ENCODE measurements at regions not wholly inside any gene's neighbourhood (a gene's known extent, or its start where the extent isn't known, plus 50 kb on each side); places are given as distances from the start of the nearest gene placed in this dataset.
A peak's percentile ranks its signal among the peaks of the same experiment; 100 is the strongest.

- DNase-seq (ENCODE audit: low read depth, low spot score), result peak; percentile 89
Measured at GRCh38 chr13:50574731-50575130, 268.8 kb downstream of the DLEU7 start.

DNA sequence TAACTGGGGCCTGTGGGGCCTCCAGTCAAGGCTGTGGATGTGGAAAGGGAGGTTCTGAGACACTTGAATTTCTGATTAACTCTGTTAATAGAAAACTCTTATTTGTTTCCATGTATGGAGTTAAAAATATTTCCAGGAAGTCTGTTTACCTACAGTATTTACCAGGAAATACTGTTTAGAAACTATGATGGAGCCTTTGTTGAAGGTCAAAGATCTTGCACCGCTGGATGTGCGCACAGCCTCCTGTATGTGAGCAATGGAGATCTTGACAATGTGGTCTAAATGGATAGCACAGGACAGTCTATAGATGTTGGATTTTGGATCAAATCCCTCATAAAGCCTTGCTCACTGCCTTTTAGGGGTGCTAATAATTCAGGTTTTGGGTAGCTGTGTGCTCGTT, 268.4 kb downstream of the DLEU7 start:
- no peak for DNase-seq (ENCODE audit: low read depth, low spot score)

- DNase-seq (ENCODE audit: low read depth, low spot score), result no peak
Measured at GRCh38 chr13:50576156-50576555, 267.3 kb downstream of the DLEU7 start.

- no peak for DNase-seq (ENCODE audit: low read depth, low spot score)
Measured at GRCh38 chr13:50577806-50578205, 265.7 kb downstream of the DLEU7 start.

DNA sequence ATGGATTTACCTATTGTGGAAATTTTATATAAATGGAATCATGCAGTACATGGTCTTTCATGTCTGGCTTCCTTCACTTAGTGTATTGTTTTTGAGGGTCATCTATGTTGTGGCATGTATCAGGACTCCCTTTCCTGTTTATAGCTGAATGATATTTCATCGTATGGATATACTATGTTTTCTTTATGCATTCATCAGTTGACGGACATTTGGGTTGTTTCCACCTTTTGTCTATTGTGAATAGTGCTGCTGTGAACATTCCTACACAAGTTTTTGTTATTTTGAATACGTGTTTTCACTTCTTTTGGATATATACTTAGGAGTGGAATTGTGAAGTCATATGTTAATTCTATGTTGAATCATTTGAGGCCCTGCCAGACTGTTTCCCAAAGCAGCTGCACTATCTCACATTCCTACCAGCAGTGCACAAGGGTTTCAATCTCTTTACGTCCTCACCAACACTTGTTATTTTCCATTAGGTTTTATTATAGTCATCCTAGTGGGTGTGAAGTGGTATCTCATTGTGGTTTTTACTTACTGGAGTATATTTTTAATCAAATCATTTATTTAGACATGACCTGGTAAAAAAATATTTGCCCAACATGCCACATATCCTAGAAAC, 262.7 kb downstream of the DLEU7 start:
- DNase-seq (ENCODE audit: low read depth, low spot score), result no peak

DNA sequence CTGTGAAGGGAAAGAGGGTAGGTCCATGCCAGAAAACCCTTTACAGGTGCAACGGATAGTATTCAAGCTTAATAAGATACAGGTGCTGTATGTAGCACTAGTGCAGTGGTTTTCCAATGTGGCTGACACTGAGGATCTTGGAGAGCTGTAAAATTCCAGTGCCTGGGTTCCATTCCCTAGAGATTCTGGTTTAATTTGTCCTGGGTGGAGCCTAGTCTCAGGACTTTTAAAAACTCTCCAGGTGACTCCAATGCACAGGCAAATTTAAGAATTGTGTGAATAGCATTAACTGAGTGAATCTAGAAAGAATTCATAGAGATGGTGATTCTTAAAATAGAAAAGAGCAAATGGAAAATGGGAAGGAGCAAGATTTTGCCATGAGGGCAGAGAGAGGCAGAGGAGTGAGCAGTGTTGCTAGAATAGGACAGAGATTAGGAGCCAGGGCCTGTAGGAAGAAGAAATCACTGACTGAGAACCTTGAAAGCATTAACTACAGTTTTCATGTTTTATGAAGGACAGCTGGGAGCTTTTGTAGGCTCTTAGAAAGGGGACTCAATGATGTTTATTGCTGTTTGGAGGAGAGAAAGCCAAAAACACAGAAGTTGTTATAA, 261.8 kb downstream of the DLEU7 start:
- no peak for DNase-seq (ENCODE audit: low read depth, low spot score)

DNA sequence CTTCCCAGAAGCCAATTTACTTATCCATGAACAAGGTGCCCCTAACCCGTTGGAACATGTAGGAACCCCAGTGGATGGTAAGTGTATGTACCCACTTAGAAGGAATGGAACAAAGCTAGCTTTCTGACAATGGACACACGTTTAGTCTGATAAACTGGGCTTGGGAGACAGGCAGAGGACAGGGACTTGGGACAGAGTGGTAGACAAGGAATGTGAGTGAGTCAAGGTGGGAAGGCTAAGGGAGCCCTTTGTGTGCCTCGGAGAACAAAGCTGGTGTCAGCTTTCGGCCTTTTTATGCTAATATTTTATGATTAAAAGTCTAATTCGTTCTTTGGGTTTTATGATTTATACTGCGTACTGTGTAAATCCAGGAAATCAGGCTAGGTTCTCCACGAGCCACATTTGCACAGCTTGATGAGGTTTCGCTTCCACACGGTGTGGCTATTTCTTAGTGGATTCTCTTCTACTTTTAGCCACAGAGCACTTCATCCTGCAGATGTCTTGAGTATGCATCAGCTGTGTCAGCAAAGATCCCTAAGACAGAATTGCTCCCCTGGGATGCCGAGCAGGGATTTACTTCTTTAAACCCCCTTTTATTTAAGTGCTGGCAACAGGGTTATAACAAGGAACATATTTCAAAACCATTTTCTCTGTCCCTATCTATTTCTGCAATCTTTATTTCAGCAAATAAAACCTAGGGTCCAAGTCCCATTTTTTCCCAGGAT, 258.5 kb downstream of the DLEU7 start:
- no peak for DNase-seq (ENCODE audit: low read depth, low spot score)

GRCh38 chr13:50585674-50586413, 257.6 kb downstream of the DLEU7 start:
- no peak for DNase-seq (ENCODE audit: low read depth, low spot score)

GRCh38 chr13:50586414-50587083, 256.9 kb downstream of the DLEU7 start:
- DNase-seq (ENCODE audit: low read depth, low spot score), result no peak

GRCh38 chr13:50587115-50587514, 256.4 kb downstream of the DLEU7 start:
- no peak for DNase-seq (ENCODE audit: low read depth, low spot score)

GRCh38 chr13:50587645-50588373, 255.7 kb downstream of the DLEU7 start:
- DNase-seq (ENCODE audit: low read depth, low spot score), result no peak

GRCh38 chr13:50588491-50589130, 254.9 kb downstream of the DLEU7 start:
- no peak for DNase-seq (ENCODE audit: low read depth, low spot score)

GRCh38 chr13:50589139-50589538, 254.4 kb downstream of the DLEU7 start:
- DNase-seq (ENCODE audit: low read depth, low spot score), result peak; percentile 90

GRCh38 chr13:50589651-50590054, 253.8 kb downstream of the DLEU7 start:
- DNase-seq (ENCODE audit: low read depth, low spot score), result no peak

- no peak for DNase-seq (ENCODE audit: low read depth, low spot score)
Measured at GRCh38 chr13:50592412-50593155, 250.9 kb downstream of the DLEU7 start.

- no peak for DNase-seq (ENCODE audit: low read depth, low spot score)
Measured at GRCh38 chr13:50593207-50593606, 250.3 kb downstream of the DLEU7 start.

GRCh38 chr13:50594276-50595051, 249.0 kb downstream of the DLEU7 start:
- peak; percentile 79 for DNase-seq (ENCODE audit: low read depth, low spot score)

GRCh38 chr13:50595196-50595595, 248.3 kb downstream of the DLEU7 start:
- no peak for DNase-seq (ENCODE audit: low read depth, low spot score)

GRCh38 chr13:50596156-50596555, 247.3 kb downstream of the DLEU7 start:
- no peak for DNase-seq (ENCODE audit: low read depth, low spot score)

Measured in brain pericyte (primary cell).